ENCODE measurements at regions not wholly inside any gene's neighbourhood (a gene's known extent, or its start where the extent isn't known, plus 50 kb on each side); places are given as distances from the start of the nearest gene placed in this dataset.

DNA sequence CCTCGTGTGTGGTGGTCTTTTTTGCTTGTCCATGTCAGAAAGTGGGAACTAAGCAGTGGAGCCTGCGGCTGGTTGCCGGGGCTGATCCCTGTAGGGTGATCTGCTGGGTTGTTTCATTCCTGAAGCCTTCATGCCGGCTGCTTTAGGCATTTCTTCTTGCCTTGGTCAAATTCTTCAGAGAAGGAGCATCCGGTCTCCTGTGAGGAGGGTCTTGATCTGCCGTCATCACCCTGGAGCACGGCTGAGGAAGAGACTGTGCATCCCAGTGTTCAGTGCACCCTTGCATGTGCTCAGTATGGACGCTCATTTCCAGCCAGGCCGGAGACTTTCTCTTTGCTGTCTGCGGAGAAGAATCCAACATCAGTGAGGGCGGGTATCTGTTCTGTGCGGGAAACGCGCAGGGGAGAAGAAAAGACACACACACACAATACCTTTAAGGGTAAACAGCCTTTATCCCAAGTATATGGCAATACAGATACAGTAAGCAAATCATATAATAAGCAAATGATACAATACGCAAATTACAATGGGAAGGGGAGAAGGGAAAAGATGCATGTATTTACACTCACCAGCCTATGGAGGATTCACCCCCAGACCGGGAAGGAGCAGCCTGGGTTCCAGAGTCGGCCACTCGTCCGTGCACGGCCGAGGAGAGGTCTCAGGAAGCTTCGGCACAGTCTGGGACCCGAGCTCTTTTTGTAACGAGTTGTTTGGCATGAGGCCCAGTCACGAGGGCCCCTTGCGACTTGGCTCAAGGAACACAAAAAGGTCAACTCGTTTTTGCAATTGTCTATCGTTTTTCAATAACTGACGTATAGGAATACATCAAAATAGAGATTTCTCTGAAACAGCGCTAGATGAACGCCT lies 1366.8 kb upstream of the TMEM132C start:
- Histone ChIP-seq H3K27me3 (ENCODE audit: insufficient read depth, low read depth, severe bottlenecking) (no peaks in the 10 kb centered on the region), H3K27ac (no peak overlapping the region), H3K36me3 (no peaks in the 10 kb centered on the region), H3K9me3 (ENCODE audit: severe bottlenecking) (no peaks in the 10 kb centered on the region), H3K4me3 (ENCODE audit: low read depth, low read length) (no peak overlapping the region)
- DNase-seq: no peak
- TF ChIP-seq, protein P1, sequence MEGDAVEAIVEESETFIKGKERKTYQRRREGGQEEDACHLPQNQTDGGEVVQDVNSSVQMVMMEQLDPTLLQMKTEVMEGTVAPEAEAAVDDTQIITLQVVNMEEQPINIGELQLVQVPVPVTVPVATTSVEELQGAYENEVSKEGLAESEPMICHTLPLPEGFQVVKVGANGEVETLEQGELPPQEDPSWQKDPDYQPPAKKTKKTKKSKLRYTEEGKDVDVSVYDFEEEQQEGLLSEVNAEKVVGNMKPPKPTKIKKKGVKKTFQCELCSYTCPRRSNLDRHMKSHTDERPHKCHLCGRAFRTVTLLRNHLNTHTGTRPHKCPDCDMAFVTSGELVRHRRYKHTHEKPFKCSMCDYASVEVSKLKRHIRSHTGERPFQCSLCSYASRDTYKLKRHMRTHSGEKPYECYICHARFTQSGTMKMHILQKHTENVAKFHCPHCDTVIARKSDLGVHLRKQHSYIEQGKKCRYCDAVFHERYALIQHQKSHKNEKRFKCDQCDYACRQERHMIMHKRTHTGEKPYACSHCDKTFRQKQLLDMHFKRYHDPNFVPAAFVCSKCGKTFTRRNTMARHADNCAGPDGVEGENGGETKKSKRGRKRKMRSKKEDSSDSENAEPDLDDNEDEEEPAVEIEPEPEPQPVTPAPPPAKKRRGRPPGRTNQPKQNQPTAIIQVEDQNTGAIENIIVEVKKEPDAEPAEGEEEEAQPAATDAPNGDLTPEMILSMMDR (IDR thresholded peaks at IDR 0.05; ENCODE audit: low read depth, low read length): no peak

DNA sequence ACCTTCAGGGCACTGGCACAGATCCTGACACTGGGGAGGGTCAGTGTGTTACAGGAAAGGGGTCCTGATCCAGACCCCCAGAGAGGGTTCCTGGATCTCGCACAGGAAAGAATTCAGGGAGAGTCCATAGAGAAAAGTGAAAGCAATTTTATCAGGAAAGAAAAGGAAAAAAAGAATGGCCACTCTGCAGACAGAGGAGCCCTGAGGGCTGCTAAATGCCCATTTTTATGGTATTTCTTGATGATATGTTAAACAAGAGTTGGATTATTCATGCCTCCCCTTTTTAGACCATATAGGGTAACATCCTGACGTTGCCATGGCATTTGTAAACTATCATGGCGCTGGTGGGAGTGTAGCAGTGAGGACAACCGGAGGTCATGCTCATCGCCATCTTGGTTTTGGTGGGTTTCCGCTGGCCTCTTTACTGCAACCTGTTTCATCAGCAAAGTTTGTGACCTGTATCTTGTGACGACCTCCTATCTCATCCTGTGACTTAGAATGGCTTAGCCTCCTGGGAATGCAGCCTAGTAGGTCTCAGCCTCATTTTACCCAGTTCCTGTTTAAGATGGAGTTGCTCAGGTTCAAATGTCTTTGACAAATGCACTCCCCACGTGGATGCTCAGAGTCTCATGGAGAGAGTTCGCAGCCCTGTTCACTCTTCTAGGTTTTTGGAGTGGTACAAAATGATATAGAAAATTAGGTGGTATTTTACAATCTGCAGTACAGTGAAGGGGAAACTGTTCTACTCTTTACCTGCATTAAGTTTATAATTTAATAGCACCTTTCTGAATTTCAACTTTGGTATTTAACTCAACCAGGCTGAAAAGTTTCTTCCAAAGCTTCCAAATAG lies 1363.7 kb upstream of the TMEM132C start:
- TF ChIP-seq, protein P1 (IDR thresholded peaks at IDR 0.05; ENCODE audit: low read depth, low read length): no peak
- no peak overlapping the region for H3K4me3 ChIP-seq (ENCODE audit: low read depth, low read length)
- DNase-seq: no peak
- no peaks in the 10 kb centered on the region for H3K9me3 ChIP-seq (ENCODE audit: severe bottlenecking)
- no peaks in the 10 kb centered on the region for H3K27me3 ChIP-seq (ENCODE audit: insufficient read depth, low read depth, severe bottlenecking)
- H3K36me3 ChIP-seq: no peaks in the 10 kb centered on the region
- H3K27ac ChIP-seq: no peak overlapping the region

DNA sequence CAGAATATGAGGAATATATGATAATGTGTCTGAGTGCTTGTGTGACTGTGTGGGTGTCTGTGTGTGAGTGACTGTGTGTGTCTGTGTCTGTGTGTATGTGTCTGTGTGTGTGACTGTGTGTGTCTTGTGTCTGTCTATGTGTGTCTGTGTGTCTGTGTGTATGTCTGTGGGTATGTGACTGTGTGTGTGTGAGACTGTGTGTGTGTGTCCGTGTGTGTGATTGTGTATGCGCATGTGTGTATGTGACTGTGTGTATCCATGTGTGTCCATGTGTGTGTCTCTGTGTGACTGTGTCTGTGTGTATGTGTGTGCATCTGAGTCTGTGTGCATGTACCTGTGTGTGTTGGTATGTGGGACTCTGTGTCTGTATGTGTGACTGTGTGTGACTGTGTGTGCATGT lies 1361.2 kb upstream of the TMEM132C start:
- no peak overlapping the region for H3K27ac ChIP-seq
- no peak for DNase-seq
- H3K27me3 ChIP-seq (ENCODE audit: insufficient read depth, low read depth, severe bottlenecking): no peaks in the 10 kb centered on the region
- H3K4me3 ChIP-seq (ENCODE audit: low read depth, low read length): no peak overlapping the region
- TF ChIP-seq, protein P1 (IDR thresholded peaks at IDR 0.05; ENCODE audit: low read depth, low read length): no peak
- no peaks in the 10 kb centered on the region for H3K9me3 ChIP-seq (ENCODE audit: severe bottlenecking)
- H3K36me3 ChIP-seq: no peaks in the 10 kb centered on the region

DNA sequence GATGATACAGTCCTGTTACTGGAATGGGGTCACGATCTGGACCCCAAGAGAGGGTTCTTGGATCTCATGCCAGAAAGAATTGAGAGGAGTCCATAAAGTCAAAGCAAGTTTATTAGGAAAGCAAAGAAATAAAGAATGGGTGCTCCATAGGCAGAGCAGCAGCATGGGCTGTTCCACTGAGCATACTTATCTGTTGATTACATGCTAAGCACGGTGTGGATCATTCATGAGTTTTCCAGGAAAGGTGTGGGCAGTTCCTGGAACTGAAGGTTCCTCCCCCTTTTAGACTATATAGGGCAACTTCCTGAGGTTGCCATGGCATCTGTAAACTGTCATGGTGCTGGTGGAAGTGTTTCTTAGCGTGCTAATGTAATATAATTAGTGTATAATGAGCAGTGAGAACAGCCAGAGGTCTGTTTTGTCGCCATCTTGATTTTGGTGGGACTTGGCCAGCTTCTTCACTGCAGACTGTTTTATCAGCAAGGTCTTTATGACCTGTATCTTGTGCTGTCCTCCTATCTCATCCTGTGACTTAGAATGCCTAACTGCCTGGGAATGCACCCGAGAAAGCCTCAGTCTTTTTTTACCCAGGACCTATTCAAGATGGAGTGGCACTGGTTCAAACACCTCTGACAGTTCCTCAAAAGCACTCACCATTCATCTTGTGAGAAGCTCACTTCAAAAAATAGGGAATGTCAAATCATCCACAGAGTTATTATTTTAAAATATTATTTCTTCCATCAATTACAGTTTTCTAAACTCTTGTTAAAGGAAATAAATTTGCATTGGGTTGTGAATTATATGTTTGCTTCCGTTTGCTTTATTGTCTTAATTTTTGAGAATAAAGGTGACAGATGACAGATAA lies 1358.8 kb upstream of the TMEM132C start:
- TF ChIP-seq, protein P1 (IDR thresholded peaks at IDR 0.05; ENCODE audit: low read depth, low read length): no peak
- Histone ChIP-seq H3K9me3 (ENCODE audit: severe bottlenecking) (no peaks in the 10 kb centered on the region), H3K27me3 (ENCODE audit: insufficient read depth, low read depth, severe bottlenecking) (no peaks in the 10 kb centered on the region), H3K36me3 (no peaks in the 10 kb centered on the region), H3K27ac (no peak overlapping the region), H3K4me3 (ENCODE audit: low read depth, low read length) (no peak overlapping the region)
- DNase-seq: no peak

DNA sequence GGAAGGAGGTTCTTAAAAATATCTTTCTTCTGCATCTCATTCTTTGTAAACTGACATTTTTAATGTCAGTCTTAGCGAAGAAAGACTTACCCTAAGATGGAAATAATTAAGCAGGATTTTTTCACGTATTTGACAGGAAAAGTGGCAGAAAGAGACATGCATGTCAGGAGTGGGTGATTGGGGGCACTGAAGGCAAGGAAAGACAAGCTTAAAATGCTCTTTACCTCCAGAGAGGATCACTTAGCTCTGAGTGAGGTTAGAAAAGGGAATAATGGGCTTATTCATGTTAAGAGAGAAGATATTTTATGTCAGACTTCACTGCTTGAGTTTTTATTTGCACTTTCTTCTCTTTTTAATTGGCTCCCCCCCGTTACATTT lies 1358.2 kb upstream of the TMEM132C start:
- H3K9me3 ChIP-seq (ENCODE audit: severe bottlenecking): no peaks in the 10 kb centered on the region
- H3K4me3 ChIP-seq (ENCODE audit: low read depth, low read length): no peak overlapping the region
- no peaks in the 10 kb centered on the region for H3K36me3 ChIP-seq
- H3K27me3 ChIP-seq (ENCODE audit: insufficient read depth, low read depth, severe bottlenecking): no peaks in the 10 kb centered on the region
- TF ChIP-seq, protein P1 (IDR thresholded peaks at IDR 0.05; ENCODE audit: low read depth, low read length): no peak
- no peak for DNase-seq
- no peak overlapping the region for H3K27ac ChIP-seq
